ENCODE measurements at regions not wholly inside any gene's neighbourhood (a gene's known extent, or its start where the extent isn't known, plus 50 kb on each side); places are given as distances from the start of the nearest gene placed in this dataset.

DNA sequence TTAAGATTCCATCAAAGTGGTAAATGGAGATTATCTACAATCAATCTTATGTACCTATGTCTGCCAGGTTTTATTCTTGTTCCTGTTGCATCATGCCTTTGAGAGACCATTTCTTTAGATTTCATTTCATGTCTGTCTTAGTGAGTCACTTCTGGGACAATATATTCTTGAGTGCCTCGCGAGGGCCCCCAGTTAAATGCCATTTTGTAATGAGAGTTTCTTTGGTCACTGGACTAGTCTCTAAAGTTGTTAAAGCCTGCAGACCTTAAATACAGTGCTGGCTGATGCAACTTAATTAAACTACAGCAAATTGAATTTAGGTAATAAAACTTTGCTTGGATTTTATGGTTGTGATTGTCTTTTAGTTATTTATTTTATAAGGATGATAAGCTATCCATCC, 87.2 kb upstream of the PITX2 start:
- no peak for TF ChIP-seq CTCF (IDR thresholded peaks at IDR 0.05; ENCODE audit: low read depth, low read length, missing input control)
- TF ChIP-seq, protein P1, sequence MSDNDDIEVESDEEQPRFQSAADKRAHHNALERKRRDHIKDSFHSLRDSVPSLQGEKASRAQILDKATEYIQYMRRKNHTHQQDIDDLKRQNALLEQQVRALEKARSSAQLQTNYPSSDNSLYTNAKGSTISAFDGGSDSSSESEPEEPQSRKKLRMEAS (IDR thresholded peaks at IDR 0.05): no peak
- TF ChIP-seq GABPA (IDR thresholded peaks at IDR 0.05 in 1 of 2, conservative IDR thresholded peaks at IDR 0.05 in 1 of 2): no peak
- TF ChIP-seq REST (IDR thresholded peaks at IDR 0.05): no peak
- TF ChIP-seq TAF1 (conservative IDR thresholded peaks at IDR 0.05): no peak
- TF ChIP-seq RAD21 (IDR thresholded peaks at IDR 0.05): no peak
- no peak for TF ChIP-seq YY1 (IDR thresholded peaks at IDR 0.05)
- TF ChIP-seq SP1 (IDR thresholded peaks at IDR 0.05): no peak
- TF ChIP-seq JUND (IDR thresholded peaks at IDR 0.05): no peak

Data from liver (tissue), 3 donors.